Motor neuron (in vitro differentiated cells): ENCODE measurements at regions not wholly inside any gene's neighbourhood (a gene's known extent, or its start where the extent isn't known, plus 50 kb on each side); places are given as distances from the start of the nearest gene placed in this dataset.
A peak's percentile ranks its signal among the peaks of the same experiment; 100 is the strongest.
"Not testable (repeated sequence)": the region's sequence is repeated elsewhere in the genome, so short reads cannot be mapped to it uniquely, and the experiment has no call there.

Source experiments
- ATAC-seq, 8 experiments: fragments of 200-7000 bp; cut with Tn5 transposase; replicated peaks in 6 of 8; 2 replicates each; pipeline ENCODE4 v1.8.0; 2021; ENCODE audit warnings: mild to moderate bottlenecking in 8 of 8, moderate library complexity in 8 of 8
- H3K27ac ChIP-seq, 2 donors: fragments of 250-450 bp; sonication (Bioruptor Pico); 2 replicates each; pipeline ENCODE4 v1.9.0; 2021; ENCODE audit warnings: antibody characterized with exemption in 2 of 2, mild to moderate bottlenecking in 2 of 2, moderate library complexity in 1 of 2
- H3K4me1 ChIP-seq, 2 donors: fragments of 250-450 bp; sonication (Bioruptor Pico); replicated peaks in 1 of 2; 2 replicates each; pipeline ENCODE4 v1.6.1; 2021; ENCODE audit warnings: antibody characterized with exemption in 2 of 2, mild to moderate bottlenecking in 2 of 2, moderate library complexity in 1 of 2
- H3K4me3 ChIP-seq, 5 donors: fragments of 250-450 bp; sonication (Bioruptor Pico); 2 replicates each; pipeline ENCODE4 v1.9.0; 2021; ENCODE audit warnings: antibody characterized with exemption in 5 of 5, mild to moderate bottlenecking in 5 of 5, moderate library complexity in 4 of 5
- WGBS, 10 experiments: fragments of 450-650 bp; shearing (Covaris generic); methylation state at CpG; one replicate each; pipeline ENCODE4 v1.0.0; 2022; 5-methylcytosine and 5-hydroxymethylcytosine counted together
- in situ Hi-C, 9 experiments: fragments of 400-800 bp; cut with MboI; loops; one replicate each; pipeline ENCODE4 v1.15.0; 2021; ENCODE audit warnings: low sequenced_read_pairs in 9 of 9, low pct_unique_long_range_greater_than_20kb in 2 of 9; ENCODE audit not compliant: unreplicated experiment in 9 of 9

DNA sequence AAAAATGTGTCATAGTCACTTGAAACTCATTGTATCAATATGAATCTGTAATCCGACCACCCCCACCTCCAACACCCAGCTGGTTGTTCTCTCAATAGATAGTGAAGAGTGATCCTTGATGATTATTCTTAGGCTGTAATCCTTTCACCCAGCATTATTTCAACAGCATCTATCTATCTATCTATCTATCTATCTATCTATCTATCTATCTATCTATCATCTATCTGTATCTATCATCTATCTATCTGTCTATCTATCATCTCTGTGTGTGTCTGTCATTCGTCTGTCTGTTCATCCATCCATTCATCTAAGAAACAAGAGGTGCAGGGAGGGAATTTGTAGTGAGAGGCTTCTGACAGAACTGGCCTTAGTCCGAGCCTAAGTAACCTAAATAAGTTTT is 78.7 kb upstream of the IGSF10 start:
- in situ Hi-C loops: no loop called here

DNA sequence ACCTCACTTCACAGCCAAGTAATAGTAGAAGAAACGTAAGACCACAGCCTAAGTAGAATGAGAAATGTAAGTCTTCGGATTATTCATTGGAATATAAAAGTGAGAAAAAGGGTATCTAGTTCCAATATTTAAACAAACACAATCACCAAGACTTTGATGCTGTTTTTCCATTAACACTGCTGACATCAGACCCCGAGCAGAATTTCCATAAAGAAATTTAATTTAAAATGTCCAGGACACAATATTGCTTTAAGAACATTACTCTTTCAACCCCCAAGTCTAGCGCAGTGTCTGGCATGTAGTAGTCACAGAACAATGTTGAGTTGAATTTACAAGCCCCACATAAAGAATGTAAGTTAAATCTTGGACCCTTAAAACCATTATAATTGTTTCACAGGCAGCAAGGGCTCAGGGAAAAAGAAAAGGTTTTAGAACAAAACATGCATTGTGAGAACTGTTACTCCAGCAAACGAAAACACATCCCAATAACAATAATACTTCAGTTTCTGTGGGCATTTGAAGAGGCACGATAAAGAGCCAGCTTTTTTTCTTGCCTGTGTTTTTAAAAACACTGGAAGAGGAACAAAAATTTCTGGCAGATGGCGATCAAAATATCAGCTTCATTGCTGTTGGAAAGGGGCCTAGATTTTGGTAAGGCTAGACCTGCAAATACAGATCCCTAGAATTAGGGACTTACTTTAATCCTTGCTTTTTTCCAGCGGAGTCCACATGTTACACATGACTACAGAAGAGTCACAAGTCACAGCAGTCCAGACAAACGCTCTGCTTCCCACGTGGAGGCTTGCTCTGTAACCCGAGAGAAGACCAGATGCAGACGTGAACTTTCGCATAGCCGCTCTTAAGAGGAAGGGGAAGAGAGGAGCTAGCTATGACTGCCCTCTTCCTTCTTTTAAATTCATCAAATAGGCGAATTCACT is 77.9 kb upstream of the IGSF10 start:
- 14 to 83% (median 59%) methylated on average over 2 to 13 of the region's 15 CpGs for WGBS, 10 experiments
- H3K4me1 ChIP-seq: no peaks in the 10 kb centered on the region
- in situ Hi-C loops: no loop called here
- H3K4me3 ChIP-seq: no peak overlapping the region
- ATAC-seq: peak in 5 of 8 experiments; percentile 28 to 88 (median 60)
- no peak overlapping the region for H3K27ac ChIP-seq

More for the DNA sequence above, 78.7 kb upstream of the IGSF10 start:
- Histone ChIP-seq H3K4me1 (no peaks in the 10 kb centered on the region), H3K27ac (no peak overlapping the region), H3K4me3 (no peak overlapping the region)
- WGBS, 10 experiments: 64 to 100% (median 92%) methylated on average over 1 to 3 of the region's 3 CpGs; no CpG with 5 or more reads in 1 of the 10 experiments
- ATAC-seq: no peak

DNA sequence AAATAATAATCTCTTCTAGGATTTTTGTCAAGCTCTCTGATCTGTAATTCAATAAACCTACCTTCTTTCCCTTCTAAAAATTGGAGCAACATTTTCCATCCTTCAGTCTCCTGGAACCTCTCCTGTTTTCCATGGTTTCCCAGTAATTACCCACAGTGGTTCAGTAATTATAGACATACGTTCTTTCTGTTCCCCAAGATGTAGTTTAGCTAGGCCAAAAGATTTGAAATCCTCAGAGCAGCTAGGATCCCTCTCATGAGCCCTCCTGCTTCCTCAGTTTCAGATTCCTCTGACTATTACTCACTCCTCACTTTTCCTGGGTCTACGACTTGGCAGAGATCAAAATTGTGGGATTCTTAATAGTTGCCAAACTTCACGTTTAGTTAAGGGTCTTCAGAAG is 76.9 kb upstream of the IGSF10 start:
- WGBS, 10 experiments: 5 to 100% (median 93%) methylated on average over 1 to 3 of the region's 3 CpGs; no CpG with 5 or more reads in 3 of the 10 experiments
- no peak for ATAC-seq
- no peak overlapping the region for H3K4me3 ChIP-seq

DNA sequence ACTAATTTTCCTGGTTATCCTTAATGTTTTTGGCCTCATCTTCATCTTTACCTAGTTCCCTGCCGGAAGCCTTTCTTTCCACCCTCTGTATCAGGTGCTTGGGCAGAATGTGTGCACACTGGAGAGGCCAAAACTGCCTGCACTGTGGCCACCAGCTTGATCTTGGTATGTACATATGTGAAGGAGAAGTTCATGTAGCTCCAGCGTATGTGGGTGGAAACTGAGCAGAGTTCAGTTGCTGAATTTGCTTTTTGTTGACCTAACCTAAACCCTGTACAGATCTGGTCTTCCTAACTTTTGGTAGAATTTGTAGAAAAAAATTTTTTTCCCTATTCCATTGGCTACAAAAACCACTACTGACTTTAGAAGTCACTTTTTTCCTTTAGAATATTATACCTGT is 65.9 kb upstream of the IGSF10 start:
- ATAC-seq: no peak
- H3K27ac ChIP-seq: no peak overlapping the region
- H3K4me1 ChIP-seq: no peaks in the 10 kb centered on the region
- in situ Hi-C loops: no loop called here
- no peak overlapping the region for H3K4me3 ChIP-seq
- 35 to 100% (median 88%) methylated on average over 1 to 2 of the region's 2 CpGs; no CpG with 5 or more reads in 1 of the 10 experiments for WGBS, 10 experiments

More for the DNA sequence above, 76.9 kb upstream of the IGSF10 start:
- H3K27ac ChIP-seq: no peak overlapping the region
- H3K4me1 ChIP-seq: no peaks in the 10 kb centered on the region
- in situ Hi-C loops: no loop called here

DNA sequence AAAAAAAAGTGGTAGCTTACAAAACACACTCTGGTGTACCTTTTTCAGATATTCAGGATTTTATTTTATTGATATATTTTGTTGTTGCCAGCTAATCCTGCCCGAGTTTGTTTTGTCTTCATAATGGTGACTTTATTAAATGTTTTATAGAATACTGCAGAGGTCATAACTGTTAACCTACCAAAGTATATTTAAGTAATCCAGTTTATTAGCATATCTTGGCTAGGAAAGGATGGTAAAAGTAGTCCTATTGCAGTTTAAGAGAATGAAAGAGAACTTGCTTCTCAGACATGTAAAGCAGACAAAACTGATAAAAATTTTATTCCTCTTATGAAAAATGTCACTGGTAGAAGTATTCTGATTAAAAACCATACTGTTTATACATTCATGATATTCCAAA is 59.2 kb upstream of the IGSF10 start:
- no peaks in the 10 kb centered on the region for H3K4me1 ChIP-seq
- no peak overlapping the region for H3K27ac ChIP-seq
- ATAC-seq: no peak
- no peak overlapping the region for H3K4me3 ChIP-seq
- WGBS, 10 experiments: 13 to 100% (median 55%) methylated on average over 1 of the region's 1 CpG; no CpG with 5 or more reads in 1 of the 10 experiments
- in situ Hi-C loops: no loop called here

DNA sequence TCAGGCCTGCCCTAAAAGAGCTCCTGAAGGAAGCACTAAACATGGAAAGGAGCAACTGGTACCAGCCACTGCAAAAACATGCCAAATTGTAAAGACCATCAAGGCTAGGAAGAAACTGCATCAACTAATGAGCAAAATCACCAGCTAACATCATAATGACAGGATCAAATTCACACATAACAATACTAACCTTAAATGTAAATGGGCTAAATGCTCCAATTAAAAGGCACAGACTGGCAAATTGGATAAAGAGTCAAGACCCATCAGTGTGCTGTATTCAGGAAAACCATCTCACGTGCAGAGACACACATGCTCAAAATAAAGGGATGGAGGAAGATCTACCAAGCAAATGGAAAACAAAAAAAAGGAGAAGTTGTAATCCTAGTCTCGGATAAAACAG is 50.6 kb upstream of the IGSF10 start:
- in situ Hi-C loops, H3K27ac ChIP-seq, ATAC-seq, H3K4me1 ChIP-seq, H3K4me3 ChIP-seq: not testable (repeated sequence)
- 60% methylated on average over 1 of the region's 2 CpGs; no CpG with 5 or more reads in 8 of the 10 experiments for WGBS, 10 experiments
